Endothelial cell of umbilical vein (primary cell): ENCODE measurements at regions not wholly inside any gene's neighbourhood (a gene's known extent, or its start where the extent isn't known, plus 50 kb on each side); places are given as distances from the start of the nearest gene placed in this dataset.

Experiments used
- BruUV-seq: library from RNA; stranded (reverse); fragments of 400-500 nt; replicated peaks from 2 replicates; lab custom pipeline; 2021; lab: Mats Ljungman, UMichigan
- CTCF ChIA-PET: fragments of 300-600, 350-600 bp; sonication (Branson Sonifier 250); formaldehyde crosslinking; loops from one replicate; lab custom pipeline; 2021; ENCODE audit warnings: antibody characterized with exemption, inconsistent platforms; lab: Charles Lee
- POLR2A ChIA-PET: fragments of 300-600, 350-600 bp; sonication (Branson Sonifier 250); formaldehyde crosslinking; loops from one replicate; lab custom pipeline; 2021; ENCODE audit warnings: antibody characterized with exemption, inconsistent platforms; lab: Charles Lee
- DNase-seq: peaks from one replicate; pipeline ENCODE4 v3.0.0-alpha.2; 2011; ENCODE audit warnings: low read depth, low spot score
- FAIRE-seq: peaks from 2 replicates; lab custom pipeline; 2011; peaks lifted over from hg19 to GRCh38; lab: Jason Lieb, UNC
- H2AFZ ChIP-seq: 2 replicates; pipeline ENCODE4 v1.6.0; 2012; ENCODE audit warnings: low read depth, low read length, control low read depth, inconsistent platforms
- H3K27ac ChIP-seq: 2 replicates; pipeline ENCODE4 v1.5.1; 2011; ENCODE audit warnings: low read depth, mild to moderate bottlenecking, control low read depth, low read length, moderate library complexity; ENCODE audit not compliant: insufficient read depth
- H3K27me3 ChIP-seq, 2 experiments: 2 replicates each; pipeline versions ENCODE4 v1.6.0 to v1.6.1; 2011; ENCODE audit warnings: low read length in 2 of 2, mixed read lengths in 1 of 2; ENCODE audit not compliant: control insufficient read depth in 2 of 2, insufficient read depth in 2 of 2
- H3K36me3 ChIP-seq, 2 experiments: 2 replicates in 1 of 2; 3 replicates in 1 of 2; pipeline ENCODE4 v1.5.1; 2011; ENCODE audit warnings: low read length in 2 of 2, mild to moderate bottlenecking in 1 of 2, moderate library complexity in 1 of 2; ENCODE audit not compliant: control insufficient read depth in 2 of 2, insufficient read depth in 2 of 2; ENCODE audit errors: extremely low read depth in 1 of 2
- H3K4me1 ChIP-seq: 3 replicates; pipeline ENCODE4 v1.5.1; 2011; ENCODE audit warnings: mild to moderate bottlenecking, low read length; ENCODE audit not compliant: control insufficient read depth, insufficient read depth; ENCODE audit errors: extremely low read depth
- H3K4me2 ChIP-seq: 2 replicates; pipeline ENCODE4 v1.6.1; 2011; ENCODE audit warnings: low read length, control low read depth, mixed read lengths; ENCODE audit not compliant: insufficient read depth
- H3K4me3 ChIP-seq, 3 experiments: fragments of 200-600 bp in 1 of 3; sonication (generic), shearing (Covaris generic) in 1 of 3; replicated peaks in 1 of 3; 2 replicates each; pipeline ENCODE4 v1.5.1; 2011 to 2016; ENCODE audit warnings: control low read depth in 3 of 3, low read length in 3 of 3, mild to moderate bottlenecking in 2 of 3, inconsistent platforms in 1 of 3, low read depth in 1 of 3, moderate library complexity in 1 of 3; ENCODE audit not compliant: insufficient read depth in 1 of 3
- H3K79me2 ChIP-seq: 2 replicates; pipeline ENCODE4 v1.6.0; 2012; ENCODE audit warnings: low read length, inconsistent platforms; ENCODE audit not compliant: control insufficient read depth, insufficient read depth
- H3K9ac ChIP-seq: replicated peaks from 2 replicates; pipeline ENCODE3; 2011; ENCODE audit warnings: low read length, control low read depth; ENCODE audit not compliant: insufficient read depth; ENCODE audit errors: extremely low read depth
- H3K9me1 ChIP-seq: replicated peaks from 3 replicates; pipeline ENCODE4 v1.6.0; 2011; ENCODE audit warnings: mild to moderate bottlenecking, low read length; ENCODE audit not compliant: control insufficient read depth, insufficient read depth; ENCODE audit errors: extremely low read depth
- H3K9me3 ChIP-seq: replicated peaks from 2 replicates; pipeline ENCODE4 v1.5.1; 2012; ENCODE audit warnings: low read length, inconsistent platforms; ENCODE audit not compliant: control insufficient read depth, insufficient read depth
- H4K20me1 ChIP-seq: replicated peaks from 2 replicates; pipeline ENCODE3; 2011; ENCODE audit warnings: mild to moderate bottlenecking, low read length; ENCODE audit not compliant: control insufficient read depth, insufficient read depth; ENCODE audit errors: extremely low read depth
- FOS ChIP-seq: IDR thresholded peaks from 2 replicates; pipeline ENCODE4 v1.6.1; 2011; ENCODE audit warnings: mild to moderate bottlenecking, low read length, moderate library complexity, borderline replicate concordance; ENCODE audit not compliant: insufficient read depth
- GATA2 ChIP-seq: IDR thresholded peaks from 2 replicates; pipeline ENCODE4 v1.7.0; 2011; ENCODE audit warnings: low read depth, mild to moderate bottlenecking, moderate library complexity, mixed read lengths, low read length; ENCODE audit not compliant: insufficient read length, insufficient read depth
- JUN ChIP-seq: IDR thresholded peaks from 2 replicates; pipeline ENCODE4 v1.6.1; 2011; ENCODE audit warnings: borderline replicate concordance, low read depth; ENCODE audit not compliant: insufficient read length, insufficient read depth
- POLR2AphosphoS5 ChIP-seq: IDR thresholded peaks from 2 replicates; pipeline ENCODE4 v1.6.1; 2012; ENCODE audit warnings: low read depth, mild to moderate bottlenecking, control low read depth, low read length, moderate library complexity; ENCODE audit not compliant: insufficient read depth
- dilution Hi-C: fragments of 300-500 bp; cut with MboI; formaldehyde crosslinking; loops from one replicate; pipeline ENCODE4 v1.15.0; 2019; ENCODE audit warnings: low sequenced_read_pairs; ENCODE audit not compliant: extremely low pct_ligation_motif_present
- intact Hi-C: fragments of 100-400 bp; cut with micrococcal nuclease; formaldehyde crosslinking; loops from one replicate; pipeline ENCODE4 v1.10.0; 2022

GRCh38 chr6:56695702-56696101, 53.0 kb upstream of the DST start:
- BruUV-seq = no TSS peak
- intact Hi-C loops (no loop called here), dilution Hi-C loops (no loop called here)
- Histone ChIP-seq H4K20me1 (no peaks in the 10 kb centered on the region), H3K9me3 (no peaks in the 10 kb centered on the region), H3K27me3 (no peaks in the 10 kb centered on the region), H3K27ac (peak overlapping the region; percentile 64), H3K4me1 (peaks cover 40% of the 10 kb centered on the region), H3K9ac (no peak overlapping the region), H3K36me3 (no peaks in the 10 kb centered on the region), H3K4me3 (no peak overlapping the region), H3K4me2 (peak overlapping the region; percentile 20), H3K79me2 (peaks cover 2% of the 10 kb centered on the region), H2AFZ (no peak overlapping the region), H3K9me1 (no peaks in the 10 kb centered on the region)
- CTCF ChIA-PET = interaction anchor here (1.4 kb wide), 1 partner anchor 58 kb away, joined by 3 read pairs; no protein-coding TSS in a partner anchor
- POLR2A ChIA-PET = no interaction called here
- FAIRE-seq = no peak
- no peak for TF ChIP-seq POLR2AphosphoS5
- TF ChIP-seq FOS = peak; percentile 44
- peak; percentile 34 for DNase-seq

GRCh38 chr6:56694002-56694401, 51.3 kb upstream of the DST start:
- intact Hi-C loops = loop anchor here (5.0 kb wide), 1 partner anchor 42 kb away; no protein-coding TSS in a partner anchor
- Histone ChIP-seq H3K27ac (peak overlapping the region; percentile 38), H2AFZ (no peak overlapping the region), H3K9me3 (no peaks in the 10 kb centered on the region), H3K4me3 (no peak overlapping the region), H3K79me2 (peaks cover 2% of the 10 kb centered on the region), H3K4me2 (peak overlapping the region; percentile 1), H3K4me1 (peaks cover 52% of the 10 kb centered on the region), H3K9ac (no peak overlapping the region), H3K9me1 (no peaks in the 10 kb centered on the region), H3K27me3 (no peaks in the 10 kb centered on the region), H4K20me1 (no peaks in the 10 kb centered on the region), H3K36me3 (no peaks in the 10 kb centered on the region)
- ChIA-PET CTCF (interaction anchor here (1.4 to 1.5 kb wide), 4 partner anchors 24 to 150 kb away, joined by 3 to 5 read pairs (median 4); no protein-coding TSS in a partner anchor), POLR2A (no interaction called here)
- no TSS peak for BruUV-seq
- TF ChIP-seq FOS = peak; percentile 55
- TF ChIP-seq POLR2AphosphoS5 = no peak
- TF ChIP-seq JUN = peak; percentile 54
- TF ChIP-seq GATA2 = no peak
- FAIRE-seq (no peak), DNase-seq (peak; percentile 39)
- dilution Hi-C loops = no loop called here
